Retinal pigment epithelial cell (primary cell): ENCODE measurements at regions not wholly inside any gene's neighbourhood (a gene's known extent, or its start where the extent isn't known, plus 50 kb on each side); places are given as distances from the start of the nearest gene placed in this dataset.
"Not testable (repeated sequence)": the region's sequence is repeated elsewhere in the genome, so short reads cannot be mapped to it uniquely, and the experiment has no call there.

ENCODE experiments used
- DNase-seq: peaks from one replicate; pipeline ENCODE4 v3.0.0-alpha.2; 2010; ENCODE audit warnings: low read depth
- H3K4me3 ChIP-seq: 2 replicates; pipeline ENCODE4 v1.5.1; 2011; ENCODE audit warnings: mild to moderate bottlenecking, low read length, control low read depth, moderate library complexity
- CTCF ChIP-seq: conservative IDR thresholded peaks from 2 replicates; pipeline ENCODE4 v1.5.1; 2011; ENCODE audit warnings: low read depth, low read length, control low read depth, inconsistent platforms

- no peak for DNase-seq
- no peak overlapping the region for H3K4me3 ChIP-seq
- no peak for TF ChIP-seq CTCF
Measured at GRCh38 chr12:83317595-83317994, 630.9 kb downstream of the TMTC2 start.

GRCh38 chr12:83313827-83314226 lies 627.1 kb downstream of the TMTC2 start:
- no peak for DNase-seq
- no peak for TF ChIP-seq CTCF
- no peak overlapping the region for H3K4me3 ChIP-seq

- DNase-seq, result no peak
- no peak for TF ChIP-seq CTCF
- H3K4me3 ChIP-seq, result no peak overlapping the region
Measured at GRCh38 chr12:83313322-83313721, 626.6 kb downstream of the TMTC2 start.

- no peak overlapping the region for H3K4me3 ChIP-seq
- no peak for TF ChIP-seq CTCF
Measured at GRCh38 chr12:83276904-83277303, 590.2 kb downstream of the TMTC2 start.

GRCh38 chr12:83271201-83271600 lies 584.5 kb downstream of the TMTC2 start:
- H3K4me3 ChIP-seq, result no peak overlapping the region
- no peak for TF ChIP-seq CTCF
- no peak for DNase-seq

More at GRCh38 chr12:83276904-83277303, 590.2 kb downstream of the TMTC2 start:
- DNase-seq, result no peak

GRCh38 chr12:83265808-83266207 lies 579.1 kb downstream of the TMTC2 start:
- no peak for TF ChIP-seq CTCF
- DNase-seq, result no peak
- H3K4me3 ChIP-seq, result no peak overlapping the region

- no peak for TF ChIP-seq CTCF
- DNase-seq, result no peak
- H3K4me3 ChIP-seq, result no peak overlapping the region
Measured at GRCh38 chr12:83261998-83262397, 575.3 kb downstream of the TMTC2 start.

GRCh38 chr12:83260126-83260525 lies 573.4 kb downstream of the TMTC2 start:
- DNase-seq, H3K4me3 ChIP-seq: not testable (repeated sequence)
